ENCODE measurements at regions not wholly inside any gene's neighbourhood (a gene's known extent, or its start where the extent isn't known, plus 50 kb on each side); places are given as distances from the start of the nearest gene placed in this dataset.

GRCh38 chr12:127351481-127352010, 915.4 kb upstream of the TMEM132C start:
- no peak for DNase-seq
- Histone ChIP-seq H3K27ac (no peak overlapping the region), H3K4me3 (ENCODE audit: low read depth, low read length) (no peak overlapping the region), H3K36me3 (no peaks in the 10 kb centered on the region), H3K27me3 (ENCODE audit: insufficient read depth, low read depth, severe bottlenecking) (no peaks in the 10 kb centered on the region), H3K9me3 (ENCODE audit: severe bottlenecking) (no peaks in the 10 kb centered on the region)
- TF ChIP-seq CTCF (IDR thresholded peaks at IDR 0.05; ENCODE audit: low read depth, low read length): no peak

- no peaks in the 10 kb centered on the region for H3K27me3 ChIP-seq (ENCODE audit: insufficient read depth, low read depth, severe bottlenecking)
- DNase-seq: peak; percentile 29
- peak; percentile 81 for TF ChIP-seq CTCF (IDR thresholded peaks at IDR 0.05; ENCODE audit: low read depth, low read length)
Observed at GRCh38 chr12:127355061-127355841, 911.7 kb upstream of the TMEM132C start.

GRCh38 chr12:127358888-127359287, 908.1 kb upstream of the TMEM132C start:
- Histone ChIP-seq H3K36me3 (no peaks in the 10 kb centered on the region), H3K9me3 (ENCODE audit: severe bottlenecking) (no peaks in the 10 kb centered on the region), H3K4me3 (ENCODE audit: low read depth, low read length) (no peak overlapping the region), H3K27ac (no peak overlapping the region), H3K27me3 (ENCODE audit: insufficient read depth, low read depth, severe bottlenecking) (no peaks in the 10 kb centered on the region)
- no peak for DNase-seq
- TF ChIP-seq CTCF (IDR thresholded peaks at IDR 0.05; ENCODE audit: low read depth, low read length): no peak

More at GRCh38 chr12:127355061-127355841, 911.7 kb upstream of the TMEM132C start:
- Histone ChIP-seq H3K27ac (no peak overlapping the region), H3K4me3 (ENCODE audit: low read depth, low read length) (no peak overlapping the region), H3K36me3 (no peaks in the 10 kb centered on the region), H3K9me3 (ENCODE audit: severe bottlenecking) (no peaks in the 10 kb centered on the region)

- Histone ChIP-seq H3K36me3 (no peaks in the 10 kb centered on the region), H3K27ac (no peak overlapping the region), H3K27me3 (ENCODE audit: insufficient read depth, low read depth, severe bottlenecking) (no peaks in the 10 kb centered on the region), H3K9me3 (ENCODE audit: severe bottlenecking) (no peaks in the 10 kb centered on the region), H3K4me3 (ENCODE audit: low read depth, low read length) (no peak overlapping the region)
- TF ChIP-seq CTCF (IDR thresholded peaks at IDR 0.05; ENCODE audit: low read depth, low read length): no peak
- DNase-seq: no peak
Observed at GRCh38 chr12:127360580-127360979, 906.4 kb upstream of the TMEM132C start.

GRCh38 chr12:127362121-127362520, 904.8 kb upstream of the TMEM132C start:
- no peak for TF ChIP-seq CTCF (IDR thresholded peaks at IDR 0.05; ENCODE audit: low read depth, low read length)
- Histone ChIP-seq H3K27me3 (ENCODE audit: insufficient read depth, low read depth, severe bottlenecking) (no peaks in the 10 kb centered on the region), H3K9me3 (ENCODE audit: severe bottlenecking) (no peaks in the 10 kb centered on the region), H3K4me3 (ENCODE audit: low read depth, low read length) (no peak overlapping the region), H3K27ac (no peak overlapping the region), H3K36me3 (no peaks in the 10 kb centered on the region)
- DNase-seq: no peak
